CD14-positive monocyte (primary cell): ENCODE measurements at regions not wholly inside any gene's neighbourhood (a gene's known extent, or its start where the extent isn't known, plus 50 kb on each side); places are given as distances from the start of the nearest gene placed in this dataset.

Experiments
- DNase-seq, 3 donors: peaks; one replicate each; pipeline ENCODE4 v3.0.0-alpha.2; 2011 to 2022
- H2AFZ ChIP-seq: 2 replicates; pipeline ENCODE4 v1.6.0; 2012; ENCODE audit warnings: mild to moderate bottlenecking, low read depth, low read length, inconsistent platforms; ENCODE audit not compliant: insufficient read depth, poor library complexity, severe bottlenecking
- H3K27ac ChIP-seq, 2 donors: 1 replicate in 1 of 2; 2 replicates in 1 of 2; pipeline ENCODE4 v1.5.1; 2012 to 2013; ENCODE audit warnings: low read length in 2 of 2, control low read depth in 1 of 2, inconsistent platforms in 1 of 2, low read depth in 1 of 2, mild to moderate bottlenecking in 1 of 2
- H3K27me3 ChIP-seq, 2 donors: one replicate each; pipeline versions ENCODE4 v1.6.0 to v1.6.1; 2011 to 2013; ENCODE audit warnings: low read length in 2 of 2; ENCODE audit not compliant: control insufficient read depth in 2 of 2, insufficient read depth in 2 of 2
- H3K36me3 ChIP-seq, 2 donors: replicated peaks in 1 of 2; 1 replicate in 1 of 2; 2 replicates in 1 of 2; pipeline versions ENCODE4 v1.5.1 to v1.6.1; 2012 to 2013; ENCODE audit warnings: low read length in 2 of 2, control low read depth in 1 of 2, inconsistent platforms in 1 of 2, mild to moderate bottlenecking in 1 of 2; ENCODE audit not compliant: insufficient read depth in 2 of 2, control insufficient read depth in 1 of 2
- H3K4me1 ChIP-seq, 2 donors: 1 replicate in 1 of 2; 2 replicates in 1 of 2; pipeline versions ENCODE4 v1.5.1 to v1.6.1; 2012 to 2013; ENCODE audit warnings: low read length in 2 of 2, control low read depth in 1 of 2, inconsistent platforms in 1 of 2, mild to moderate bottlenecking in 1 of 2, moderate library complexity in 1 of 2; ENCODE audit not compliant: insufficient read depth in 2 of 2, control insufficient read depth in 1 of 2
- H3K4me2 ChIP-seq: replicated peaks from 2 replicates; pipeline ENCODE3; 2012; ENCODE audit warnings: low read length, moderate library complexity, mild to moderate bottlenecking; ENCODE audit not compliant: poor library complexity, severe bottlenecking; ENCODE audit errors: extremely low read depth
- H3K4me3 ChIP-seq, 3 experiments: fragments of 200-600 bp in 1 of 3; sonication (generic) in 1 of 3; replicated peaks in 1 of 3; 1 replicate in 2 of 3; 2 replicates in 1 of 3; pipeline ENCODE4 v1.5.1; 2011 to 2013; ENCODE audit warnings: low read length in 3 of 3, mild to moderate bottlenecking in 3 of 3, control low read depth in 2 of 3, low read depth in 2 of 3, inconsistent platforms in 1 of 3, moderate library complexity in 1 of 3
- H3K79me2 ChIP-seq: 2 replicates; pipeline ENCODE4 v1.6.0; 2012; ENCODE audit warnings: mild to moderate bottlenecking, control low read depth, inconsistent platforms, low read length, moderate library complexity; ENCODE audit not compliant: insufficient read depth
- H3K9ac ChIP-seq: 2 replicates; pipeline ENCODE4 v1.6.0; 2017; ENCODE audit warnings: low read length, mild to moderate bottlenecking; ENCODE audit not compliant: insufficient read depth, poor library complexity, severe bottlenecking
- H3K9me3 ChIP-seq, 2 donors: replicated peaks in 1 of 2; 1 replicate in 1 of 2; 2 replicates in 1 of 2; pipeline versions ENCODE4 v1.5.1 to v1.6.1; 2012 to 2013; ENCODE audit warnings: low read length in 2 of 2, control low read depth in 1 of 2; ENCODE audit not compliant: control insufficient read depth in 1 of 2, insufficient read depth in 1 of 2
- H4K20me1 ChIP-seq: 2 replicates; pipeline ENCODE4 v1.6.0; 2012; ENCODE audit warnings: mild to moderate bottlenecking, low read length, control low read depth, moderate library complexity; ENCODE audit not compliant: insufficient read depth
- H3K27ac Mint-ChIP-seq, 7 donors: one replicate each; pipeline ENCODE4 v1.8.0; 2020; ENCODE audit warnings: mild to moderate bottlenecking in 7 of 7, mixed read lengths in 7 of 7, moderate library complexity in 6 of 7, inconsistent platforms in 2 of 7
- H3K27me3 Mint-ChIP-seq, 3 donors: one replicate each; pipeline ENCODE4 v1.8.0; 2021 to 2022; ENCODE audit warnings: low read depth in 3 of 3, mild to moderate bottlenecking in 3 of 3, mixed read lengths in 3 of 3, moderate library complexity in 3 of 3, inconsistent platforms in 1 of 3
- H3K36me3 Mint-ChIP-seq, 2 donors: one replicate each; pipeline ENCODE4 v1.8.0; 2020; ENCODE audit warnings: mixed read lengths in 2 of 2, inconsistent platforms in 1 of 2, mild to moderate bottlenecking in 1 of 2
- H3K4me1 Mint-ChIP-seq: one replicate; pipeline ENCODE4 v1.8.0; 2020; ENCODE audit warnings: mild to moderate bottlenecking, mixed read lengths
- H3K4me3 Mint-ChIP-seq, 2 donors: one replicate each; pipeline ENCODE4 v1.8.0; 2020; ENCODE audit warnings: mild to moderate bottlenecking in 2 of 2, mixed read lengths in 2 of 2, moderate library complexity in 1 of 2
- H3K9me3 Mint-ChIP-seq, 7 donors: one replicate each; pipeline ENCODE4 v1.8.0; 2020 to 2022; ENCODE audit warnings: mixed read lengths in 7 of 7, mild to moderate bottlenecking in 6 of 7, moderate library complexity in 6 of 7, inconsistent platforms in 2 of 7
- CTCF ChIP-seq: fragments of 200-600 bp; IDR thresholded peaks from one replicate; pipeline ENCODE4 v1.8.0; 2022; ENCODE audit warnings: antibody characterized with exemption, mild to moderate bottlenecking
- WGBS: methylation state at CpG from one replicate; pipeline ENCODE4 v1.1.5; 2013; ENCODE audit warnings: missing lambda C conversion rate; ENCODE audit not compliant: insufficient coverage; 5-methylcytosine and 5-hydroxymethylcytosine counted together
- intact Hi-C, 2 donors: fragments of 100-400 bp; cut with micrococcal nuclease; formaldehyde crosslinking; loops; one replicate each; pipeline versions ENCODE4 v1.15.0 to v1.15.1; 2023

DNA sequence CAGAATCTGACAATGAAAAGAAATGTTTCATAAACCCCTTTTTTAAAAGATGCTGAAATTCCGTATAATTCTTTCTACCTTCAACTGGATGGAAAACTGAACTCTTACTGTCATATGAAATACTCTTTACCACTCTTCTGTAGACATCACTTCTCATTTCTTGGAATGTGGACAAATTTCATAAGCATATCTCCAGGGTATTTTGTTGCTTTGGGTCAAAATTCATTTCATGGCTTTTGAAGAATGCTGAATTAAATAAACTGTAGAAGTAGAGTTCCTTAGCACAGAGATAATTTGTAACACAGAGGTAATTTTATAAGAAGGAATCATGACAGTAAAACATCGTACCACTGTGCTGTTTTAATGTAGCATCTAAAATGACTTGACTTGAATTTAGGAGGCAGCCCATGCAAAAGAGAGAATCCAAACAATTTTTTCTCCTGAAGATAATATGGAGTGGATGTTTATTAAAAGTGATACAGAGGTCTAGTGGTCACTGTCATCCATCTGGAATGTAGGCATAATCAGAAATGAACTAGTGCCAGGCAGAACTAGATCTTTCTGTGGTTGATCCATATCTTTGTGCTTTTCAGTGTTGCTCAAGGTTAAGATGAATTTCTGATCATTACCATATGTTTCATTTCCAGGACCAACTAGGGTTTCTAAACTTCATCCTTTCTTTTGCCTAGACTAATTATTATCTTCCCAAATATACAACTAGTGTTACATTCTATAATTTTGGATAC is 492.0 kb downstream of the KIF20B start:
- Mint-ChIP-seq H3K4me3 (no peak overlapping the region), H3K27ac (no peak overlapping the region), H3K4me1 (no peaks in the 10 kb centered on the region), H3K9me3 (peaks cover 0 to 4% (median 0%) of the 10 kb centered on the region in 7 donors), H3K27me3 (no peaks in the 10 kb centered on the region), H3K36me3 (no peaks in the 10 kb centered on the region)
- Histone ChIP-seq H4K20me1 (no peaks in the 10 kb centered on the region), H3K4me3 (no peak overlapping the region), H3K9me3 (peaks cover 3 to 5% of the 10 kb centered on the region in 2 donors), H3K27ac (no peak overlapping the region), H3K9ac (no peak overlapping the region), H2AFZ (no peak overlapping the region), H3K36me3 (no peaks in the 10 kb centered on the region), H3K27me3 (no peaks in the 10 kb centered on the region), H3K4me1 (no peaks in the 10 kb centered on the region), H3K79me2 (no peaks in the 10 kb centered on the region), H3K4me2 (no peak overlapping the region)
- DNase-seq = no peak
- intact Hi-C loops = no loop called here
- TF ChIP-seq CTCF = no peak
- no CpG with 5 or more reads among the region's 2 CpGs for WGBS

- Mint-ChIP-seq H3K9me3 (no peaks in the 10 kb centered on the region), H3K4me3 (no peak overlapping the region), H3K36me3 (no peaks in the 10 kb centered on the region), H3K27me3 (no peaks in the 10 kb centered on the region), H3K27ac (no peak overlapping the region), H3K4me1 (no peaks in the 10 kb centered on the region)
- H3K36me3 ChIP-seq = no peaks in the 10 kb centered on the region
- no peaks in the 10 kb centered on the region for H4K20me1 ChIP-seq
- no CpG with 5 or more reads among the region's 3 CpGs for WGBS
- H3K79me2 ChIP-seq = no peaks in the 10 kb centered on the region
- no peak overlapping the region for H3K4me2 ChIP-seq
- no peaks in the 10 kb centered on the region for H3K4me1 ChIP-seq
- no peak overlapping the region for H3K4me3 ChIP-seq
- no peaks in the 10 kb centered on the region for H3K27me3 ChIP-seq
- no peak overlapping the region for H2AFZ ChIP-seq
- no peak for TF ChIP-seq CTCF
- H3K27ac ChIP-seq = no peak overlapping the region
- DNase-seq = no peak
- no peak overlapping the region for H3K9ac ChIP-seq
- intact Hi-C loops = no loop called here
- H3K9me3 ChIP-seq = no peaks in the 10 kb centered on the region
These were observed 494.0 kb downstream of the KIF20B start for GRCh38 chr10:90195288-90195840.
